AG04450 (cell line): ENCODE measurements at regions not wholly inside any gene's neighbourhood (a gene's known extent, or its start where the extent isn't known, plus 50 kb on each side); places are given as distances from the start of the nearest gene placed in this dataset.

ENCODE experiments used
- CTCF ChIA-PET: fragments of 300-600, 350-600 bp; formaldehyde crosslinking; extraction: SDS; loops from one replicate; lab custom pipeline; 2022; ENCODE audit warnings: antibody characterized with exemption, inconsistent platforms; lab: Charles Lee
- POLR2A ChIA-PET: fragments of 350-600 bp; formaldehyde crosslinking; extraction: SDS; loops from one replicate; lab custom pipeline; 2021; ENCODE audit warnings: antibody characterized with exemption, inconsistent platforms; lab: Yijun Ruan, JAX
- DNase-seq: peaks from one replicate; pipeline ENCODE4 v3.0.0-alpha.2; 2011; ENCODE audit warnings: low read depth, low spot score
- H3K27ac ChIP-seq: one replicate; pipeline ENCODE4 v1.5.1; 2012; ENCODE audit warnings: low read depth, low read length, control low read depth
- H3K27me3 ChIP-seq: one replicate; pipeline ENCODE4 v1.6.0; 2012; ENCODE audit warnings: low read length; ENCODE audit not compliant: control insufficient read depth, insufficient read depth
- H3K4me3 ChIP-seq: 2 replicates; pipeline ENCODE4 v1.5.1; 2011; ENCODE audit warnings: mild to moderate bottlenecking, low read depth, low read length, control low read depth
- H3K9me3 ChIP-seq: 2 replicates; pipeline ENCODE4 v1.5.1; 2012; ENCODE audit warnings: low read length; ENCODE audit not compliant: control insufficient read depth, insufficient read depth
- TF ChIP-seq, protein P1 (sequence below): IDR thresholded peaks from 2 replicates; pipeline ENCODE4 v1.5.1; 2011; ENCODE audit warnings: low read depth, low read length, control low read depth, inconsistent platforms

DNA sequence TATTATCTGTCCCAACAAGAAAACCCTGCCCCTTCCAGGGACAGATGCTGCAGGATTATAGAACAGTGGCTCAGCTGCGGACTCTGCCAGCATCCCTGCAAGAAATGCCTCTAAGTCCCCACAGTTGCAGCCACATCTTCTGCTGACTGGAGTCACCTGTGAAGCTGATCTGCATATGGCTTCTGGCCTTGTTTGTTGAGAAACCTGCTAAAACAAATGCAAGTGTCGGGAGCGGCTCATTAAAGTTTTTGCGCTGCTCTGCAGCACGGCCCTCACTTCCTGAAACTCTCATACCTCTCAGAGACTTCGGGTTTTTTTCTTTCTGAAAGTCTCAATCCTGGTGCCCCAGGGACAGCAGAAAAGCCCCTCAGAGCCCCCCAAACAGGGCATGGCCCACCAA is 725.0 kb downstream of the UQCRFS1 start:
- Histone ChIP-seq H3K4me3 (no peak overlapping the region), H3K9me3 (peaks cover 46% of the 10 kb centered on the region), H3K27me3 (no peaks in the 10 kb centered on the region), H3K27ac (no peak overlapping the region)
- ChIA-PET POLR2A (no interaction called here), CTCF (no interaction called here)
- TF ChIP-seq, protein P1, sequence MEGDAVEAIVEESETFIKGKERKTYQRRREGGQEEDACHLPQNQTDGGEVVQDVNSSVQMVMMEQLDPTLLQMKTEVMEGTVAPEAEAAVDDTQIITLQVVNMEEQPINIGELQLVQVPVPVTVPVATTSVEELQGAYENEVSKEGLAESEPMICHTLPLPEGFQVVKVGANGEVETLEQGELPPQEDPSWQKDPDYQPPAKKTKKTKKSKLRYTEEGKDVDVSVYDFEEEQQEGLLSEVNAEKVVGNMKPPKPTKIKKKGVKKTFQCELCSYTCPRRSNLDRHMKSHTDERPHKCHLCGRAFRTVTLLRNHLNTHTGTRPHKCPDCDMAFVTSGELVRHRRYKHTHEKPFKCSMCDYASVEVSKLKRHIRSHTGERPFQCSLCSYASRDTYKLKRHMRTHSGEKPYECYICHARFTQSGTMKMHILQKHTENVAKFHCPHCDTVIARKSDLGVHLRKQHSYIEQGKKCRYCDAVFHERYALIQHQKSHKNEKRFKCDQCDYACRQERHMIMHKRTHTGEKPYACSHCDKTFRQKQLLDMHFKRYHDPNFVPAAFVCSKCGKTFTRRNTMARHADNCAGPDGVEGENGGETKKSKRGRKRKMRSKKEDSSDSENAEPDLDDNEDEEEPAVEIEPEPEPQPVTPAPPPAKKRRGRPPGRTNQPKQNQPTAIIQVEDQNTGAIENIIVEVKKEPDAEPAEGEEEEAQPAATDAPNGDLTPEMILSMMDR, result no peak
- no peak for DNase-seq

DNA sequence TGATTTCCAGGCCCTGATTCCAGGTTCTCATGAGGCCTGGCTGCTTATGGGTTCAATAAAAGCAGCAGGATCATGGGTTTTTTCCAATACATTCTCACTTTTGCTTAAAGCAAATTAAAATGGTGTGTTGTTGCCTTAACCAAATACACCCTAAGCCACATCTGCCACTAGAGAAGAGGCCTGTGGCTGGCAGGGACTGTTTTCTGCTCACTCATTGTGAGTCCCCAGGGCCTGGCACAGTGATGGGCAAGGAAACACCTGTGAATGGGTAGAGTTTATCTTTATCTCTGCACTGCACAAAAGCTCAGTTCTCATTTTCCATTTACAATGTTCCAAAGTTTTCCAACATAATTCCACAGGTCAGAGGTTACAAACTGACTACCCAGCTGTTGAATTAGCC is 726.0 kb downstream of the UQCRFS1 start:
- ChIA-PET CTCF (no interaction called here), POLR2A (no interaction called here)
- TF ChIP-seq, protein P1, result no peak
- Histone ChIP-seq H3K27me3 (no peaks in the 10 kb centered on the region), H3K9me3 (peaks cover 56% of the 10 kb centered on the region), H3K4me3 (no peak overlapping the region), H3K27ac (no peak overlapping the region)
- no peak for DNase-seq

DNA sequence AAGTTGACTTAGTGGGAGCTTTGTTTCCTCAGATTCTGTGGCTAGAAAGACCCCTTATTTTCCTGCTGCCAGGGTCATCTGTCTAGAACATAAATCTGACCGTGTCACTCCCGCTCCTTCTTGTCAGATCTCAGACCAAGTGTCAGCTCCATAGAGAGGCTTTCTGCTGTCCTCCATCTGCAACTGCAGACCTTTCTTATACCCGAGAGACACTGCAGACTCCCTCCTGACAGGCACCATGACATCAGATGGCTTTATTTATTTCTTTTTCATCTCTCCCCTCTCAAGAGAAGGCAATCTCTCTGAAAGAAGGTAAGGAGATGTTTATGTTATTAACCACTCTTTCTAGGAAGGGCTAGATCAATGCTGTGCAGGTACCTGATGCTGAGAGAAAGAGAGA is 726.5 kb downstream of the UQCRFS1 start:
- no peak for DNase-seq
- H3K27me3 ChIP-seq, result no peaks in the 10 kb centered on the region
- TF ChIP-seq, protein P1, result no peak
- H3K9me3 ChIP-seq, result peaks cover 57% of the 10 kb centered on the region
- ChIA-PET POLR2A (no interaction called here), CTCF (no interaction called here)
- no peak overlapping the region for H3K4me3 ChIP-seq
- H3K27ac ChIP-seq, result no peak overlapping the region

DNA sequence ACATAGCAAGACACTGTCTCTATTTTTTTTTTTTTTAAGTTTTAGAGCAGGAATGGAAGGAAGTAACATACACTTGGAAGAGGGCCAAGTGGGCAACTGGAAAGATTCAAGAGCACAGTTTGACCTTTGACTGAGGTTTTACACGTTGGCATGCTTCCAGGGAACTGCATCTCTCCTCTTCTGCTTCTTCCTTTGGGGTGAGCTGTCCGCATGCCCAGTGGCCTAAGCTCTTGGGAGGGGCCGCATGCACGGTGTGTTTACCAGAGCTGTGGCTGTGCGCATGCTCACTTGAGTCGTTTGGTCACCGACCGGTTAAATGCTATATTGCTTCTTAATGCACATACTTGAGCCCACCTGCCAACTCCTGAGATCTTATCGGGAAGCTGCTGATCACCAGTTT is 727.7 kb downstream of the UQCRFS1 start:
- Histone ChIP-seq H3K27me3 (no peaks in the 10 kb centered on the region), H3K27ac (no peak overlapping the region)
- CTCF ChIA-PET, result no interaction called here

DNA sequence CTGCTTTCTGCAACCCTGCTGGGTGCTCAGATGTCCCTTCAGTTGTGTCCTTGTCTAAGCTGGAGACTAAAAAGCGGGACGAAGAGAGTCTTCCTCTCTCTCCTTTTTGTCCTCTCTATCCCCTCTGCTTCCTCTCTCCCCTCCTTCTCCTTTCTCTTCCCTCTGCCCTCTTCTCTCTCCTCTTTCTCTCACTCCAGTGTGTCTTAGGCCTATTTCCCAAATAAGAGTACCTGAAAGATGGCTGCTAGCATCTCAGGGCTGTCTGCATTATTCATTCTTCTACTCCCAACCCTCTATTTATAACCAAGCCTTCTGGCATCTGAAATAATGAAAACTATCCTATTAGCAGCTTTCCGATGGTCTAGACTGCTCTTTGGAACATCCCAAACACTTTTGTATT is 729.8 kb downstream of the UQCRFS1 start:
- Histone ChIP-seq H3K27ac (no peak overlapping the region), H3K9me3 (peaks cover 36% of the 10 kb centered on the region), H3K27me3 (no peaks in the 10 kb centered on the region), H3K4me3 (no peak overlapping the region)
- TF ChIP-seq, protein P1, result no peak
- ChIA-PET POLR2A (no interaction called here), CTCF (no interaction called here)
- DNase-seq, result no peak

More for the DNA sequence above, 727.7 kb downstream of the UQCRFS1 start:
- no peak for DNase-seq
- POLR2A ChIA-PET, result no interaction called here
- TF ChIP-seq, protein P1, result no peak
- H3K9me3 ChIP-seq, result peaks cover 54% of the 10 kb centered on the region
- no peak overlapping the region for H3K4me3 ChIP-seq
